ENCODE measurements at regions not wholly inside any gene's neighbourhood (a gene's known extent, or its start where the extent isn't known, plus 50 kb on each side); places are given as distances from the start of the nearest gene placed in this dataset.

GRCh38 chr10:129405389-129405788 is 61.7 kb upstream of the MGMT start:
- DNase-seq (ENCODE audit: low read depth in 4 of 4, low spot score in 2 of 4), result no peak

- DNase-seq (ENCODE audit: low read depth in 4 of 4, low spot score in 2 of 4), result no peak
Measured at GRCh38 chr10:129410688-129411392, 56.2 kb upstream of the MGMT start.

- no peak for DNase-seq (ENCODE audit: low read depth in 4 of 4, low spot score in 2 of 4)
Measured at GRCh38 chr10:129411393-129411705, 55.7 kb upstream of the MGMT start.

GRCh38 chr10:129411772-129412171 is 55.3 kb upstream of the MGMT start:
- no peak for DNase-seq (ENCODE audit: low read depth in 4 of 4, low spot score in 2 of 4)

DNA sequence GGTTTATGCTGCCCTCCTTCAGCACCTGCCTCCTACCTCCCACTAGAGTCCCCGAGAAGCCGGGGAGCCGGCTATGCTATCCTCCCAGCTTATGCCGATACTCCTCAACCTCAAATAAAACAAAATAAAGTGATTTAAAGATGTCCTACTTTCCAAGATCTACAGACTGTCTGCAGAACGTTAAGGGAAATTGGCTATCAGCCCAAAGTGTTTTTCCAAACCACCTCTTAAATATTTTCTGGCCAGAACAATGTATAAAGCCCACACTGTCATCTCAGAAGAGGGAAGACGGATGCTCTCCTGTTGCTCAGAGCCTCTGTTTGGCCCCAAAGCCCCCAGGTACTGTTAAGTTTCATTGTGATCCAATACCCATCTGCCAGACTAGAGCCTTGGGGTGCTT is 54.0 kb upstream of the MGMT start:
- DNase-seq (ENCODE audit: low read depth in 4 of 4, low spot score in 2 of 4), result no peak

DNA sequence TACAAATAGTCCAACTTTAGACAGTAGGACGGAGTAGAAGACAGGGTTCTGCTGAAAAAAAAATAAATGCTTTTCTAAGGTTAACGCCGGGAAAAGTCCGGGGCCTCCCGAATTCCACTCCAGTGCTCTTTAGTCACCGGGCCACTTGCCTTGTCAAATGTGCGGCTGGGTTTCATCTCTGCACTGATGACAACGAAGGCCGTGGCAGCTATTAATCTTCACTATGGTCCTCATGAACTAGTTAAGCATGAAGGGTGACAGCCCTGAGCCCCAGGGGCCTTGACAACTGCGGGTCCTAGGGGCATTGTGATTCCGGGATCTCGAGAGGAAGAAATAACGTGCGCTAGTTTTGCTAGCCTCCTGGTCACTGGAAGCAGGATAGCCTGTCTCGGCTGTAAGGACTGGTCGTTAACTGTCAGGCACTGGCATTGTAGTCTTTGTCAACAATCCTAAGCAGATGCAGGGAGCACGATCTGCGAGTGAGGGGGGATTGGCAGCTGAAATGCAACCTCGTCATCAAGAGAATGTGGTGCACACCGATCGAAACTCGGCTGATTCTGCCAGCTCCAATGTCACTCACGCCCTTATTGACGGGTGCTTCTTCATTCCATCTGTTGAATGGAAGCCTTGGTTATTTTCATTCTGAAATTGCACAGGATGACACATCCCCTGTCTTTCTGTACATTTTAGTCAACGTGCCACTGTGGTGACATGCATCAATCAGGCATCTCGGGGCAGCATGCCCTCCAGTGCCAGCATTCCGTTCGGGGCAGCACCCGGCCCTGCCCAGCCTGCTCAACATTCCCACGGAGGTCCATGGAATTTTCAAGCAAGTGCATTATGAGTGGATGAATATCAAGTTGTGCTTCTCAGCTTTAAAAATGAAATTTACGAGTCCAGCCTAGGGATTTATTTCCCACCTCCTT is 51.6 kb upstream of the MGMT start:
- no peak for DNase-seq (ENCODE audit: low read depth in 4 of 4, low spot score in 2 of 4)

GRCh38 chr10:129416155-129416554 is 50.9 kb upstream of the MGMT start:
- DNase-seq (ENCODE audit: low read depth in 4 of 4, low spot score in 2 of 4), result no peak

DNA sequence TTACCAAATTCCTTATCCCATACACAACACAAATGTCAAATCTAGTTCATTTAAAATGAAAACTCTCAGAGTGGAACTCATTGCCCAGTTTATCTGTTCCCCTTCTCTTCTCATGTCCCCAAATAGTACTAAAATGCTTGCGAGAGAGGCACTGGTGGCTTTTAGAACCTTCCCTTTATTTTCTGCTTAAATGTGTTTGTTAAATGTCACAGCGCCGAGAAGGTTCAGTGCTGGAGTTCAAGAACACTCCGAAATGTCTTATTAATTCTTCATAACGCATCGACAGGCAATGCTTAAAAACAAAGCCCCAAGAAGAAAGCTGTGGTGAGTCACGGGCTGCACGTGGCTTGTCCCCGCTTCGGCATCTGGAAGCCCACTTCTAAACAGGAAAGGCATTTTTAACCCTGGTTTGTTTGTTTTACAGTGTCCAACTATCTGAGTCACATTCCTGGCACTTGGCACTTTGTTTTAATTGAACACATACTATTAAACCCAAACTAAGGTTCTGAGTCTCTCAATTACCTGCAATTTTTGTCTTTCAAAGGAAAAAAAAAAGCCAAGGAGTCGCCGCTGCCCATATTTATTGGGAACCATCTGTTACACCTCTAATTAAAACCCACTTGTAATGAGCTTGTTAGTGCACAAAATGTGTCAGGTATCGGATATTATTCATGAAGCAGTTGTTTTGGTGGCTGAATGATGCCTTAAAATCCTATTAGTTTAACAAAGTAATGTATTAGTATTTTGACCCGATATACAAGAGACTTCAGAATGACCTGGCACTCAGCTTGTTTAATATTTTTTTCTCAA is 49.9 kb upstream of the MGMT start:
- no peak for DNase-seq (ENCODE audit: low read depth in 4 of 4, low spot score in 2 of 4)
